ENCODE measurements at regions not wholly inside any gene's neighbourhood (a gene's known extent, or its start where the extent isn't known, plus 50 kb on each side); places are given as distances from the start of the nearest gene placed in this dataset.

GRCh38 chr13:54165581-54166215 is 1137.1 kb downstream of the OLFM4 start:
- H3K9ac ChIP-seq (replicated peaks in 1 of 4; ENCODE audit: extremely low read depth in 1 of 4, low read depth in 3 of 4, low read length in 3 of 4) = no peak overlapping the region
- no peaks in the 10 kb centered on the region for H3K36me3 ChIP-seq (ENCODE audit: control insufficient read depth in 2 of 4, insufficient read depth in 4 of 4, low read length in 3 of 4)
- H2BK12ac ChIP-seq (ENCODE audit: low read depth, low read length) = no peak overlapping the region
- H3K23ac ChIP-seq (ENCODE audit: insufficient read length) = no peak overlapping the region
- FAIRE-seq = no peak
- H3K14ac ChIP-seq (ENCODE audit: insufficient read length) = no peak overlapping the region
- 78% methylated on average over 7 of the region's 7 CpGs; no CpG with 5 or more reads in 1 of the 2 experiments for WGBS, 2 experiments (ENCODE audit: extremely low coverage in 1 of 2, insufficient coverage in 1 of 2, insufficient read length in 1 of 2, insufficient replicate concordance in 2 of 2, low coverage in 1 of 2, low lambda C conversion rate in 2 of 2, missing lambda C conversion rate in 1 of 2)
- no peak overlapping the region for H2AK5ac ChIP-seq (ENCODE audit: low read depth, low read length)
- H3K79me2 ChIP-seq (ENCODE audit: control insufficient read depth in 1 of 2, insufficient read depth in 2 of 2, low read length in 2 of 2) = no peaks in the 10 kb centered on the region
- H4K91ac ChIP-seq (replicated peaks; ENCODE audit: insufficient read length, low read length) = no peak overlapping the region
- H3K9me3 ChIP-seq (ENCODE audit: insufficient read depth in 2 of 2, low read depth in 1 of 2, low read length in 1 of 2) = no peaks in the 10 kb centered on the region
- no peak overlapping the region for H3K4ac ChIP-seq (replicated peaks; ENCODE audit: insufficient read length, low read depth, low read length)
- no peak overlapping the region for H3K4me3 ChIP-seq (ENCODE audit: extremely low read depth in 1 of 4, insufficient read depth in 2 of 4, low read depth in 3 of 4, low read length in 4 of 4)
- no peak overlapping the region for H2BK5ac ChIP-seq (ENCODE audit: low read depth, low read length)
- H2BK20ac ChIP-seq (ENCODE audit: low read length) = no peak overlapping the region
- ChIA-PET CTCF (ENCODE audit: partially characterized antibody) (interaction anchor here (1.2 to 1.4 kb wide), 2 partner anchors 384 to 387 kb away, joined by 3 to 5 read pairs; no protein-coding TSS in a partner anchor), POLR2A (ENCODE audit: partially characterized antibody) (no interaction called here)
- no peak overlapping the region for H3K4me2 ChIP-seq (ENCODE audit: insufficient read depth in 1 of 2, low read depth in 2 of 2, low read length in 2 of 2)
- H3K18ac ChIP-seq (ENCODE audit: extremely low read depth, low read length) = no peak overlapping the region
- H3K79me1 ChIP-seq (ENCODE audit: low read depth, low read length) = no peaks in the 10 kb centered on the region
- H4K8ac ChIP-seq (ENCODE audit: extremely low read depth, insufficient read depth, low read length) = no peak overlapping the region
- H3K23me2 ChIP-seq (ENCODE audit: low read depth, low read length) = no peaks in the 10 kb centered on the region
- no peaks in the 10 kb centered on the region for H3K27me3 ChIP-seq (replicated peaks in 1 of 4; ENCODE audit: control insufficient read depth in 3 of 4, extremely low read depth in 1 of 4, insufficient read depth in 3 of 4, low read length in 3 of 4)
- no peak overlapping the region for H2BK120ac ChIP-seq (replicated peaks; ENCODE audit: low read depth, low read length)
- H3K56ac ChIP-seq (replicated peaks; ENCODE audit: insufficient read length, low read depth, low read length) = no peak overlapping the region
- H3K27ac ChIP-seq (ENCODE audit: low read depth, low read length) = no peak overlapping the region
- no peak for DNase-seq (ENCODE audit: low read depth in 1 of 2, low spot score in 2 of 2)
- no peak overlapping the region for H2AFZ ChIP-seq (ENCODE audit: low read length)
- H3K4me1 ChIP-seq (replicated peaks in 1 of 4; ENCODE audit: control insufficient read depth in 3 of 4, insufficient read depth in 4 of 4, low read length in 3 of 4) = peaks cover 0 to 3% (median 0%) of the 10 kb centered on the region in 4 experiments; a peak in 1 of 7 replicates
- no peak overlapping the region for H4K5ac ChIP-seq (ENCODE audit: insufficient read length, low read depth, low read length)
- no peak overlapping the region for H2BK15ac ChIP-seq (ENCODE audit: low read length)
- H4K20me1 ChIP-seq (replicated peaks in 1 of 2; ENCODE audit: control insufficient read depth in 1 of 2, insufficient read depth in 2 of 2, low read length in 2 of 2) = no peaks in the 10 kb centered on the region
- TF ChIP-seq SP2 (IDR thresholded peaks at IDR 0.05; ENCODE audit: low read length) = no peak
- TF ChIP-seq BRCA1 (IDR thresholded peaks at IDR 0.05; ENCODE audit: low read depth, low read length) = no peak
- TF ChIP-seq SIX5 (IDR thresholded peaks at IDR 0.05; ENCODE audit: low read depth, low read length) = no peak
- TF ChIP-seq TAF7 (optimal IDR thresholded peaks at IDR 0.05; ENCODE audit: borderline replicate concordance, low read depth, low read length) = no peak
- no peak for TF ChIP-seq USF2 (IDR thresholded peaks at IDR 0.05; ENCODE audit: low read length)
- TF ChIP-seq NRF1 (IDR thresholded peaks at IDR 0.05; ENCODE audit: low read depth, low read length) = no peak
- no peak for TF ChIP-seq SIRT6 (IDR thresholded peaks at IDR 0.05; ENCODE audit: low read length)
- no peak for TF ChIP-seq CTBP2 (IDR thresholded peaks at IDR 0.05; ENCODE audit: borderline replicate concordance, insufficient read depth, insufficient read length, low read length)
- TF ChIP-seq RFX5 (IDR thresholded peaks at IDR 0.05; ENCODE audit: borderline replicate concordance, low read depth, low read length) = no peak
- TF ChIP-seq RBBP5 (IDR thresholded peaks at IDR 0.05; ENCODE audit: borderline replicate concordance, low read depth, low read length) = no peak
- TF ChIP-seq ATF2 (IDR thresholded peaks at IDR 0.05; ENCODE audit: low read length) = no peak

All from H1 (cell line).